Jurkat, Clone E6-1 (cell line): ENCODE measurements at regions not wholly inside any gene's neighbourhood (a gene's known extent, or its start where the extent isn't known, plus 50 kb on each side); places are given as distances from the start of the nearest gene placed in this dataset.
"Not testable (repeated sequence)": the region's sequence is repeated elsewhere in the genome, so short reads cannot be mapped to it uniquely, and the experiment has no call there.

Source experiments
- DNase-seq: peaks from one replicate; pipeline ENCODE4 v3.0.0-alpha.2; 2011; ENCODE audit warnings: low read depth, low spot score
- H3K4me3 ChIP-seq: 2 replicates; pipeline ENCODE4 v1.5.1; 2011; ENCODE audit warnings: mild to moderate bottlenecking, low read length, control low read depth, moderate library complexity

GRCh38 chr20:6299456-6299855 is 176.6 kb upstream of the FERMT1 start:
- DNase-seq, result no peak

GRCh38 chr20:6298049-6298448 is 175.2 kb upstream of the FERMT1 start:
- DNase-seq, result no peak
- H3K4me3 ChIP-seq, result no peak overlapping the region

More at GRCh38 chr20:6299456-6299855, 176.6 kb upstream of the FERMT1 start:
- no peak overlapping the region for H3K4me3 ChIP-seq

- no peak for DNase-seq
- H3K4me3 ChIP-seq, result no peak overlapping the region
These were observed 173.0 kb upstream of the FERMT1 start for GRCh38 chr20:6295867-6296256.

- no peak for DNase-seq
- no peak overlapping the region for H3K4me3 ChIP-seq
These were observed 172.5 kb upstream of the FERMT1 start for GRCh38 chr20:6295127-6295866.

GRCh38 chr20:6287471-6287870 is 164.6 kb upstream of the FERMT1 start:
- no peak for DNase-seq

GRCh38 chr20:6282642-6283041 is 159.8 kb upstream of the FERMT1 start:
- H3K4me3 ChIP-seq, result no peak overlapping the region
- no peak for DNase-seq

More at GRCh38 chr20:6287471-6287870, 164.6 kb upstream of the FERMT1 start:
- H3K4me3 ChIP-seq, result no peak overlapping the region

- H3K4me3 ChIP-seq, result no peak overlapping the region
- no peak for DNase-seq
These were observed 154.9 kb upstream of the FERMT1 start for GRCh38 chr20:6277661-6278240.

GRCh38 chr20:6270404-6270803 is 147.6 kb upstream of the FERMT1 start:
- not testable (repeated sequence) for H3K4me3 ChIP-seq, DNase-seq

GRCh38 chr20:6269168-6269873 is 146.5 kb upstream of the FERMT1 start:
- peak; percentile 6 for DNase-seq
- no peak overlapping the region for H3K4me3 ChIP-seq

GRCh38 chr20:6265204-6265904 is 142.5 kb upstream of the FERMT1 start:
- no peak overlapping the region for H3K4me3 ChIP-seq
- no peak for DNase-seq

GRCh38 chr20:6253396-6253795 is 130.6 kb upstream of the FERMT1 start:
- no peak overlapping the region for H3K4me3 ChIP-seq
- DNase-seq, result no peak

- DNase-seq, result no peak
- no peak overlapping the region for H3K4me3 ChIP-seq
These were observed 122.6 kb upstream of the FERMT1 start for GRCh38 chr20:6245436-6245835.

- DNase-seq, result no peak
- H3K4me3 ChIP-seq, result no peak overlapping the region
These were observed 118.8 kb upstream of the FERMT1 start for GRCh38 chr20:6241591-6241990.

- no peak overlapping the region for H3K4me3 ChIP-seq
- no peak for DNase-seq
These were observed 117.2 kb upstream of the FERMT1 start for GRCh38 chr20:6240059-6240458.

- no peak overlapping the region for H3K4me3 ChIP-seq
- DNase-seq, result no peak
These were observed 115.6 kb upstream of the FERMT1 start for GRCh38 chr20:6238421-6238820.

GRCh38 chr20:6235510-6235909 is 112.7 kb upstream of the FERMT1 start:
- H3K4me3 ChIP-seq, result no peak overlapping the region
- no peak for DNase-seq

GRCh38 chr20:6232436-6232835 is 109.6 kb upstream of the FERMT1 start:
- no peak for DNase-seq
- H3K4me3 ChIP-seq, result no peak overlapping the region

- DNase-seq, result no peak
- no peak overlapping the region for H3K4me3 ChIP-seq
These were observed 108.7 kb upstream of the FERMT1 start for GRCh38 chr20:6231556-6231955.

GRCh38 chr20:6228302-6228843 is 105.5 kb upstream of the FERMT1 start:
- no peak for DNase-seq
- H3K4me3 ChIP-seq, result no peak overlapping the region
